CD4-positive, alpha-beta T cell (primary cell): ENCODE measurements at regions not wholly inside any gene's neighbourhood (a gene's known extent, or its start where the extent isn't known, plus 50 kb on each side); places are given as distances from the start of the nearest gene placed in this dataset.
"Not testable (repeated sequence)": the region's sequence is repeated elsewhere in the genome, so short reads cannot be mapped to it uniquely, and the experiment has no call there.

Source experiments
- ATAC-seq: fragments of 200-7000 bp; cut with Tn5 transposase; one replicate; pipeline ENCODE4 v1.10.0; 2022; ENCODE audit warnings: mild to moderate bottlenecking; ENCODE audit not compliant: poor library complexity
- CTCF ChIA-PET: fragments of 350-600 bp; sonication (Branson Sonifier 250); formaldehyde crosslinking; loops from one replicate; lab custom pipeline; 2021; ENCODE audit warnings: antibody characterized with exemption, inconsistent platforms; lab: Charles Lee
- POLR2A ChIA-PET: fragments of 350-600 bp; sonication (Branson Sonifier 250); formaldehyde crosslinking; loops from one replicate; lab custom pipeline; 2021; ENCODE audit warnings: antibody characterized with exemption, inconsistent platforms; lab: Charles Lee
- DNase-seq, 14 experiments: peaks; one replicate each; pipeline ENCODE4 v3.0.0-alpha.2; 2013 to 2020; ENCODE audit warnings: mixed read lengths in 2 of 14
- H3K27ac ChIP-seq, 2 donors: one replicate each; pipeline versions ENCODE4 v1.5.1 to v1.7.0; 2013; ENCODE audit warnings: low read length in 2 of 2, low read depth in 1 of 2, mild to moderate bottlenecking in 1 of 2
- H3K27me3 ChIP-seq, 2 experiments: 1 replicate in 1 of 2; 2 replicates in 1 of 2; pipeline versions ENCODE4 v1.6.1 to v1.7.0; 2013; ENCODE audit warnings: low read length in 2 of 2, control low read depth in 1 of 2, mild to moderate bottlenecking in 1 of 2, moderate library complexity in 1 of 2; ENCODE audit not compliant: insufficient read depth in 2 of 2, control insufficient read depth in 1 of 2
- H3K36me3 ChIP-seq: one replicate; pipeline ENCODE4 v1.6.1; 2013; ENCODE audit warnings: low read length, control low read depth; ENCODE audit not compliant: insufficient read depth
- H3K4me1 ChIP-seq: one replicate; pipeline ENCODE4 v1.6.1; 2013; ENCODE audit warnings: low read length, control low read depth; ENCODE audit not compliant: insufficient read depth
- H3K4me3 ChIP-seq: one replicate; pipeline ENCODE4 v1.5.1; 2013; ENCODE audit warnings: mild to moderate bottlenecking, low read length, moderate library complexity
- H3K9me3 ChIP-seq, 2 experiments: 1 replicate in 1 of 2; 2 replicates in 1 of 2; pipeline versions ENCODE4 v1.6.1 to v1.7.0; 2013; ENCODE audit warnings: low read length in 2 of 2, mild to moderate bottlenecking in 2 of 2, control low read depth in 1 of 2, moderate library complexity in 1 of 2; ENCODE audit not compliant: control insufficient read depth in 1 of 2, insufficient read depth in 1 of 2
- H3K27ac Mint-ChIP-seq: one replicate; pipeline ENCODE4 v1.8.0; 2020; ENCODE audit warnings: mixed read lengths
- H3K27me3 Mint-ChIP-seq: one replicate; pipeline ENCODE4 v1.8.0; 2021; ENCODE audit warnings: mixed read lengths
- H3K36me3 Mint-ChIP-seq: one replicate; pipeline ENCODE4 v1.8.0; 2021; ENCODE audit warnings: low read depth, mixed read lengths
- H3K4me1 Mint-ChIP-seq: one replicate; pipeline ENCODE4 v1.8.0; 2021; ENCODE audit warnings: low read depth, mixed read lengths
- H3K4me3 Mint-ChIP-seq: one replicate; pipeline ENCODE4 v1.8.0; 2020; ENCODE audit warnings: mild to moderate bottlenecking, mixed read lengths
- H3K9me3 Mint-ChIP-seq: one replicate; pipeline ENCODE4 v1.8.0; 2020; ENCODE audit warnings: mixed read lengths
- CTCF ChIP-seq: fragments of 200-600 bp; IDR thresholded peaks from one replicate; pipeline ENCODE4 v1.8.0; 2022; ENCODE audit warnings: antibody characterized with exemption, mild to moderate bottlenecking
- intact Hi-C, 2 experiments: fragments of 100-400 bp; cut with DNase I in 1 of 2; cut with micrococcal nuclease in 1 of 2; formaldehyde crosslinking; loops; one replicate each; pipeline versions ENCODE4 v1.15.1 to v1.9.0; 2023 to 2025; cut with DNase I, micrococcal nuclease

DNA sequence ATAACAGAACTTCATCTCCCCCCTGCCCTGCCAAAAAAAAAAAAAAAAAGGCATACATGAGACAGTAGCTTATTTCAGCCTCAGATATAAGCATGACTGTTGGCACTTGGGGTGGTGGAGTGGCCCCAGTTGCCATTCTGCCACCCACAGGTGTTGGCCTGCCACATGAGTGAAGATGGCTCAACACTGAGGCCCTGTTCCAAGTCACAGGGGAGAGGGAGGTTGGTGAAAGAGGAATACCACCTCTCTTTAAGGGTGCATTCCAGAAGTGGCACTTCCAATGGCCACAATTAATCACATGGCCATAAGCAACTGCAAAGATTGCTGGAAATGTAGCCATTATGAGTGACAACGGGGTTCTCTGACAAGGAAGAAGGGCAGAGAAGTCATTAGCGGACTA is 61.9 kb upstream of the JARID2 start:
- no peak for TF ChIP-seq CTCF
- CTCF ChIA-PET, result no interaction called here
- DNase-seq, result peak in 2 of 14 experiments; percentile 2 to 9

DNA sequence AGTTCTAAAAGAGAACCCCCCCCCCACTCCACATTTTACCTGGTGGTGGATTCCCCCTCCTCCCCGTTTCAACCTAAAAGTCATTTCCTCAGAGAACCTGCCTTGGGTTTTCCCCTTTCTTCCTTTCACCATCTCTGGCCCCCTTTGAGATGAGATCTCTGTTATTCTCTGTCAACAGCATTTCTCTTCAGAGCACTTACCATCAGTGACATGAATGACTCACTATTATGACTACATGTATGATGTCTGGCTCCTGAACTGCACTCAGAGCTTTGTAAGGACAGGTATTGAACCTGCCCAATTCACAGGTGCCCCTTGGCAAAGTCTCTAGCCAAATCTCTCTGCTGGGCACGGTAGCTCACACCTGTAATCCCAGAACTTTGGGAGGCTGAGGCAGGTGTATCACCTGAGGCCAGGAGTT is 61.4 kb upstream of the JARID2 start:
- Histone ChIP-seq H3K27ac (no peak overlapping the region), H3K9me3 (no peaks in the 10 kb centered on the region), H3K4me1 (peaks cover 8% of the 10 kb centered on the region), H3K4me3 (no peak overlapping the region), H3K27me3 (no peaks in the 10 kb centered on the region), H3K36me3 (no peaks in the 10 kb centered on the region)
- Mint-ChIP-seq H3K9me3 (no peaks in the 10 kb centered on the region), H3K36me3 (no peaks in the 10 kb centered on the region), H3K27ac (peak overlapping the region; percentile 78), H3K4me1 (peaks cover 12% of the 10 kb centered on the region), H3K4me3 (no peak overlapping the region), H3K27me3 (no peaks in the 10 kb centered on the region)
- ATAC-seq (peak; percentile 89), DNase-seq (peak in 6 of 14 experiments; percentile 0 to 61 (median 19))
- no peak for TF ChIP-seq CTCF
- CTCF ChIA-PET, result no interaction called here
- intact Hi-C loops, result no loop called here
- POLR2A ChIA-PET, result no interaction called here

More for the DNA sequence above, 61.9 kb upstream of the JARID2 start:
- Mint-ChIP-seq H3K4me3 (no peak overlapping the region), H3K27me3 (no peaks in the 10 kb centered on the region), H3K9me3 (no peaks in the 10 kb centered on the region), H3K36me3 (no peaks in the 10 kb centered on the region), H3K27ac (peak overlapping the region; percentile 78), H3K4me1 (peaks cover 12% of the 10 kb centered on the region)
- no peak for ATAC-seq
- Histone ChIP-seq H3K27me3 (no peaks in the 10 kb centered on the region), H3K4me3 (no peak overlapping the region), H3K36me3 (no peaks in the 10 kb centered on the region), H3K4me1 (peaks cover 8% of the 10 kb centered on the region), H3K9me3 (no peaks in the 10 kb centered on the region), H3K27ac (no peak overlapping the region)
- POLR2A ChIA-PET, result no interaction called here
- intact Hi-C loops, result no loop called here

- peaks cover 12% of the 10 kb centered on the region for H3K4me1 Mint-ChIP-seq
- H3K27me3 ChIP-seq, H3K9me3 Mint-ChIP-seq, H3K4me3 Mint-ChIP-seq, ATAC-seq, H3K27ac Mint-ChIP-seq, H3K27ac ChIP-seq, H3K36me3 Mint-ChIP-seq, H3K27me3 Mint-ChIP-seq, POLR2A ChIA-PET, CTCF ChIA-PET, DNase-seq, H3K9me3 ChIP-seq, intact Hi-C loops, H3K36me3 ChIP-seq, H3K4me1 ChIP-seq, H3K4me3 ChIP-seq: not testable (repeated sequence)
These were observed 60.8 kb upstream of the JARID2 start for GRCh38 chr6:15185111-15185510.

- H3K36me3 Mint-ChIP-seq, H3K36me3 ChIP-seq, H3K27me3 Mint-ChIP-seq, ATAC-seq, H3K4me3 Mint-ChIP-seq, H3K4me3 ChIP-seq, H3K4me1 ChIP-seq, CTCF ChIA-PET, DNase-seq, H3K9me3 ChIP-seq, H3K27me3 ChIP-seq, H3K27ac Mint-ChIP-seq, H3K27ac ChIP-seq, intact Hi-C loops, H3K4me1 Mint-ChIP-seq, H3K9me3 Mint-ChIP-seq: not testable (repeated sequence)
- POLR2A ChIA-PET, result interaction anchor here (0.6 kb wide), 1 partner anchor 1379 kb away, joined by 3 read pairs; no protein-coding TSS in a partner anchor
These were observed 52.4 kb upstream of the JARID2 start for GRCh38 chr6:15193451-15193850.
